ENCODE measurements at regions not wholly inside any gene's neighbourhood (a gene's known extent, or its start where the extent isn't known, plus 50 kb on each side); places are given as distances from the start of the nearest gene placed in this dataset.
A peak's percentile ranks its signal among the peaks of the same experiment; 100 is the strongest.

- Mint-ChIP-seq H3K9me3 (no peaks in the 10 kb centered on the region), H3K4me1 (peaks cover 8 to 18% of the 10 kb centered on the region in 2 donors), H3K36me3 (no peaks in the 10 kb centered on the region), H3K4me3 (no peak overlapping the region), H3K27ac (no peak overlapping the region), H3K27me3 (ENCODE audit: low read depth in 2 of 2) (peaks cover 0 to 3% of the 10 kb centered on the region in 2 donors)
- 84% methylated on average over 3 of the region's 4 CpGs for WGBS (ENCODE audit: insufficient coverage)
- DNase-seq: peak in 1 of 2 donors; percentile 9
- ATAC-seq: no peak
- intact Hi-C loops (cut with micrococcal nuclease): no loop called here
- H3K4me3 ChIP-seq (ENCODE audit: low read length): no peak overlapping the region
- no peak overlapping the region for H3K27ac ChIP-seq (ENCODE audit: low read length)
- TF ChIP-seq CTCF (IDR thresholded peaks at IDR 0.05): no peak
- H3K27me3 ChIP-seq (ENCODE audit: control insufficient read depth, insufficient read depth, low read length): no peaks in the 10 kb centered on the region
- no peaks in the 10 kb centered on the region for H3K9me3 ChIP-seq (ENCODE audit: control insufficient read depth, insufficient read depth, low read length)
- no peaks in the 10 kb centered on the region for H3K36me3 ChIP-seq (ENCODE audit: control insufficient read depth, insufficient read depth, low read length)
- H3K4me1 ChIP-seq (ENCODE audit: control insufficient read depth, insufficient read depth, low read length): peaks cover 3% of the 10 kb centered on the region
Measured at GRCh38 chr13:48804821-48805601, 151.3 kb downstream of the CYSLTR2 start.

- peaks cover 0 to 3% of the 10 kb centered on the region in 2 donors for H3K27me3 Mint-ChIP-seq (ENCODE audit: low read depth in 2 of 2)
Measured at GRCh38 chr13:48806522-48806921, 152.8 kb downstream of the CYSLTR2 start.

GRCh38 chr13:48808683-48809082, 155.0 kb downstream of the CYSLTR2 start:
- Mint-ChIP-seq H3K4me3 (no peak overlapping the region), H3K36me3 (no peaks in the 10 kb centered on the region), H3K9me3 (no peaks in the 10 kb centered on the region), H3K27me3 (ENCODE audit: low read depth in 2 of 2) (peaks cover 14 to 15% of the 10 kb centered on the region in 2 donors), H3K27ac (no peak overlapping the region), H3K4me1 (peaks cover 8 to 18% of the 10 kb centered on the region in 2 donors)
- intact Hi-C loops (cut with micrococcal nuclease): no loop called here
- H3K27ac ChIP-seq (ENCODE audit: low read length): no peak overlapping the region
- H3K36me3 ChIP-seq (ENCODE audit: control insufficient read depth, insufficient read depth, low read length): no peaks in the 10 kb centered on the region
- H3K27me3 ChIP-seq (ENCODE audit: control insufficient read depth, insufficient read depth, low read length): no peaks in the 10 kb centered on the region
- H3K9me3 ChIP-seq (ENCODE audit: control insufficient read depth, insufficient read depth, low read length): no peaks in the 10 kb centered on the region
- no peak for ATAC-seq
- DNase-seq: no peak
- WGBS (ENCODE audit: insufficient coverage): 88% methylated on average over 1 of the region's 1 CpG
- TF ChIP-seq CTCF (IDR thresholded peaks at IDR 0.05): no peak
- peaks cover 3% of the 10 kb centered on the region for H3K4me1 ChIP-seq (ENCODE audit: control insufficient read depth, insufficient read depth, low read length)
- no peak overlapping the region for H3K4me3 ChIP-seq (ENCODE audit: low read length)

More at GRCh38 chr13:48806522-48806921, 152.8 kb downstream of the CYSLTR2 start:
- Histone ChIP-seq H3K4me3 (ENCODE audit: low read length) (no peak overlapping the region), H3K36me3 (ENCODE audit: control insufficient read depth, insufficient read depth, low read length) (no peaks in the 10 kb centered on the region), H3K27ac (ENCODE audit: low read length) (no peak overlapping the region), H3K9me3 (ENCODE audit: control insufficient read depth, insufficient read depth, low read length) (no peaks in the 10 kb centered on the region), H3K4me1 (ENCODE audit: control insufficient read depth, insufficient read depth, low read length) (peaks cover 3% of the 10 kb centered on the region), H3K27me3 (ENCODE audit: control insufficient read depth, insufficient read depth, low read length) (no peaks in the 10 kb centered on the region)
- peaks cover 8 to 18% of the 10 kb centered on the region in 2 donors for H3K4me1 Mint-ChIP-seq
- intact Hi-C loops (cut with micrococcal nuclease): no loop called here
- TF ChIP-seq CTCF (IDR thresholded peaks at IDR 0.05): no peak
- H3K27ac Mint-ChIP-seq: no peak overlapping the region
- DNase-seq: no peak
- WGBS (ENCODE audit: insufficient coverage): 100% methylated on average over 2 of the region's 3 CpGs
- H3K4me3 Mint-ChIP-seq: no peak overlapping the region
- ATAC-seq: no peak
- H3K36me3 Mint-ChIP-seq: no peaks in the 10 kb centered on the region
- H3K9me3 Mint-ChIP-seq: no peaks in the 10 kb centered on the region

GRCh38 chr13:48810013-48810412, 156.3 kb downstream of the CYSLTR2 start:
- H3K36me3 ChIP-seq (ENCODE audit: control insufficient read depth, insufficient read depth, low read length): no peaks in the 10 kb centered on the region
- no peaks in the 10 kb centered on the region for H3K9me3 ChIP-seq (ENCODE audit: control insufficient read depth, insufficient read depth, low read length)
- no peak overlapping the region for H3K4me3 Mint-ChIP-seq
- 94% methylated on average over 6 of the region's 6 CpGs for WGBS (ENCODE audit: insufficient coverage)
- ATAC-seq: no peak
- no peak for DNase-seq
- no peak overlapping the region for H3K27ac Mint-ChIP-seq
- no peaks in the 10 kb centered on the region for H3K9me3 Mint-ChIP-seq
- intact Hi-C loops (cut with micrococcal nuclease): no loop called here
- no peak overlapping the region for H3K27ac ChIP-seq (ENCODE audit: low read length)
- no peak overlapping the region for H3K4me3 ChIP-seq (ENCODE audit: low read length)
- H3K36me3 Mint-ChIP-seq: no peaks in the 10 kb centered on the region
- H3K27me3 Mint-ChIP-seq (ENCODE audit: low read depth in 2 of 2): peaks cover 14 to 15% of the 10 kb centered on the region in 2 donors
- no peaks in the 10 kb centered on the region for H3K27me3 ChIP-seq (ENCODE audit: control insufficient read depth, insufficient read depth, low read length)
- H3K4me1 ChIP-seq (ENCODE audit: control insufficient read depth, insufficient read depth, low read length): peaks cover 2% of the 10 kb centered on the region
- no peak for TF ChIP-seq CTCF (IDR thresholded peaks at IDR 0.05)
- H3K4me1 Mint-ChIP-seq: peaks cover 6 to 17% of the 10 kb centered on the region in 2 donors

Data from natural killer cell (primary cell).